DMS53 treated with DMSO at 0.1 percent for 48 hours (cell line): ENCODE measurements at regions not wholly inside any gene's neighbourhood (a gene's known extent, or its start where the extent isn't known, plus 50 kb on each side); places are given as distances from the start of the nearest gene placed in this dataset.

Source experiments
- DNase-seq: peaks from one replicate; lab custom pipeline; 2025; ENCODE audit not compliant: unreplicated experiment; lab: John Stamatoyannopoulos, UW

DNA sequence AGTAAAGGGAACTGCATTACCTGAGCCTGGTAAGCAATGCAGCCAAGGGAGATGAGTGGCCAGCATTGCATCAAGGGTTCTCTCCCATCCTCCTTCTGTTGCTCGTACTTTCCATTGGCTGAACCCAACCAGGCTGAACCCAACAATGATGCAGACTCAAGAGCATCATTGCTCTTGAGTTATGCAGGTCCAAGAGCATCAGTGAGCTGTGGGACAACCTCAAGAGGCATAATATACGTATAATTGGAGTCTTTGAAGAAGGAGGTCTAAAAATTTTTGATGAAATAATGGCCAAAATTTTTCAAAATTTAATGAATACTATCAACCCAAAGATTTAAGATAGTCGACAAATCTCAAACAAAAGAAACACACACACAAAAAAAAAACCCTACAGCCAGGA is 213.0 kb downstream of the RNF152 start:
- DNase-seq, result no peak

GRCh38 chr18:61677435-61677970 is 215.3 kb downstream of the RNF152 start:
- no peak for DNase-seq

DNA sequence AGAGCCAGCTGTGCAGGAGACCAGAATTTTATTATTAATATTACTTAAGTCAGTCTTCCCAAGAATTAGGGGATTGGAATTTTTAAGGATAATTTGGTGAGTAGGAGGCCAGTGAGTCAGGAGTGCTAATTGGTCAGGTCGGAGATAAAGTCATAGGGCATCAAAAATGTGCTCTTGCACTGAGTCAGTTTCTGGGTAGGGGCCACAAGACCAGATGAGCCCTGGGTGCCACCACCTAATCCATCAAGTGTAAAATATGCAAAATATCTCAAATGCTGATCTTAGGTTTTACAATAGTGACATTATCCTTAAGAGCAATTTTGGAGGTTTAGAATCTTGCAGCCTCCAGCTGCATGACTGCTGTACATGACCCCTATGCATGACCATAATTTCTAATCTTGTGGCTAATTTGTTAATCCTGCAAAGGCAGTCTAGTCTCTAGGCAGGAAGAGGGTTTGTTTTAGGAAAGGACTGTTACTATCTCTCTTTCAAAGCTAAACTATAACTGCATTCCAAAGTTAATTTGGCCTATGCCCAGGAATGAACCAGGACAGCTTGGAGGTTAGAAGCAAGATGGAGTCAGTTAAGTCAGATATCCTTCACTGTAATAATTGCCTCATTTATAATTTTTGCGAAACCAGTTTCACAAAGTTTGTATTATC is 215.9 kb downstream of the RNF152 start:
- no peak for DNase-seq

- no peak for DNase-seq
Measured at GRCh38 chr18:61669320-61669719, 223.5 kb downstream of the RNF152 start.

DNA sequence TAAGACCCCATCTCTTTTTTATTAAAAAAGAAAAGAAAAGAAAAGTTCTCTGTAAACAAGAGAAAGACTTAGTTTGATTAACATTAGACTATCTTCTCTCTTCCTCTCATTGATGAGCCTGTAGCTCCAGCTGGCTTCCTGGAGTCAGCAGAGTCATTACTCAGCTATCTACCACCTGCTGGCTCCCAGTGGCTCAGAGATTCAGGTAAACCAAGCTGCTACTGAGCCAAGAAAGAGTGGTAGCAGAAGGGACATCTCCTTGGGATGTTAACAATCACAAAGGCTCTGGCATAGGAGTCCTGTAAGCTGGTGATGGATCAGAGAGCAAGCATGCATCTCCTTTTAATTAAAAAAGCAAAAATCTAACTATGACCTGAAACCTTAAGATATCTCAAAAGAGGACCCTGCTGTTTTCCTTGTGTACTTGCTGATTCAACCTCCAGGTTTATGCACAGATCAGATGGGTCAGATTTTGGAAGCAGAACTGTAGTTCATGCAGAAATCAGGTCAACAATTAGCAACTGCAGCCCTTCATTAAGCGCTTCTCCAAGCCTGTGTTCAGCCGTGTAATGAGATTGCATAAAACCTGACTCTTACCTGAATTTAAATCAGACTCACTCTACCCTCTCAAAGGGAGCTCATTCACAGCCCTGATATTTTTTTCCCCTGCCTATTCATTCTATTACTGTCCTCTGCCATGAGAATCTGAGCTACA is 225.8 kb downstream of the RNF152 start:
- no peak for DNase-seq

GRCh38 chr18:61664419-61665084 is 228.3 kb downstream of the RNF152 start:
- DNase-seq, result no peak

- no peak for DNase-seq
Measured at GRCh38 chr18:61662726-61663125, 230.1 kb downstream of the RNF152 start.

DNA sequence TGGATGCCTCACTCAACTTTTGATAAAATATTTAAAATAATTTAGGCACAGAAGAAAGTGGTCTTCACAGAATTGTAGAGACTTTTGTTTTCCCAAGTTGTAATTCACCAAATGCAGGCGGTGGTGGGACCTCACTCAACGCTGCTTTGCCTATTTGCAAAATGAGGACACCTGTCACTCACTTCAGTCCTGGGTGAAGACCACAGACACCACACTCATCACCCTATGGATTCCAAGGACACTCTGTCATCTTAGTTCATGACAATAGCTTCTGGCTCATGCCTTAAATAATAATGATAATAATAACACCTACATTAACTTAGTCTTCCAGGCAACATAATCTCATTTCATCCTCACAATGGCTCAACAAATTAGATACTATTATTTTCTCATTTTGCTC is 234.4 kb downstream of the RNF152 start:
- DNase-seq, result no peak

DNA sequence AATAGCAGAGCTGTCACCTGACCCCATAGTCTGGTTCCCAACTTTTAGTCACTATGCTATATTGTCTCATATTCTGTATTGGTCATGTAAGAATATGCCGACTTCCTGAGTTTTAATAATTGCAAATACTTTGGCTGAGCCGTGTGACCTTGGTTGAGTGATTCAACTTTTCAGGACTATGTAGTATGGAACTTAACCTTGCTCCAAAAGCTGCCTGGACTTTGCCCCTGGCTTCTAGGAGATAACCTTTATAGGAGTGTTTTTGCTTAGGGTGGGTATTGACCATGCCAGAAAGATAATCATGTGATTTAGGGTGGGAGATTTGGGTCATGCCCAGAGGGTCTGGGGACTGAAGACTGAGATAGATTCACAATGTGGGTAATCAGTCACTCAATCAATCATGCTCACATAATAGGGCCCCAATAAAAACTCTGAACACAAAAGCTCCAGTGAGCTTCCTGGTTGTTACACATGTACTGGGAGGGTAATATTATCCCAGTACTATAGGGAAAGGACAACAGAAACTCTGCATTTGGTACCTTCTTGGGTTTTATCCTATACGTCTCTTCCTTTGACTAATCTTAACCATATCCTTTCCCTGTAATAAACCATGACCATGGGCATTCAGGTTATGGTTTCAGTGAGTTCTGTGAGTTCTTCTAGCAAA is 235.6 kb downstream of the RNF152 start:
- no peak for DNase-seq

DNA sequence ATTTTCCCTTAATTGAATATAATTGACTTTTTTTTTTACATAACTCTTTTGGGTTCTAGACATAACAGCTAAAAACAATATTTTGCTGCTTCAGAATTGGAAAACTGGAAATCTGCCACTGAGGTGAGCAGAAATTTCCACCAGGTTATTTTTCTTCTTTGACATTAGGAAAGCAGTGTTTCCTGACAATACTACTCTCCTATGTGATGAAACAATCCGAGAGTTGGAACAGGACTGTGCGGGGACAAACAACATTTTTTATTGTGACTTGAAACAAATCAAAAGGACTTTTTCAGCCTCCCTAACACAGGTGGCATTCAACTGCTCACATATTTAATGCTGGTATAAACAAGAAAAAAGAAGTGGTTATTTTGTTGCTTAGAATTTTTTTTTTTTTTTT is 237.2 kb downstream of the RNF152 start:
- DNase-seq, result no peak

- DNase-seq, result no peak
Measured at GRCh38 chr18:61653823-61654551, 238.8 kb downstream of the RNF152 start.

- DNase-seq, result no peak
Measured at GRCh38 chr18:61651880-61652268, 240.9 kb downstream of the RNF152 start.

- no peak for DNase-seq
Measured at GRCh38 chr18:61651145-61651879, 241.5 kb downstream of the RNF152 start.

- DNase-seq, result no peak
Measured at GRCh38 chr18:61643884-61644647, 248.7 kb downstream of the RNF152 start.

DNA sequence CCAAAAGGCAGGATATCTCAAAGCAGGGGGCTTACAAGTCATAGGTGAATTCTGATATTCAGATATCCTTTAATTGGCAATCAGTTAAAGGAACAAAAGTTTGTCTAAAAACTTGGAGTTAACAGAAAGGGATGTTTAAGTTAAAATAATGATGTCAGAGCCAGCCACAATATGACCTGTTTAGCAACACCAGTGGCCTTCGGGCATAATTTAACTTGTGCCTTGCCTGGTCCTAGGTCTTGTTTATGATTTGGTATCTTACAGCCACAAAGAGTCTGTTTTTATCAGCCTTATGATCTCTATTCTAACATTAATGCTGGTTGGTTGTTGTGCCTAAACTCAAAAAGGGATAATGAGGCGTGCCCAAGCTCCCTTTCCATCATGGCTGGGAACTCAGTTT is 252.9 kb downstream of the RNF152 start:
- DNase-seq, result no peak

DNA sequence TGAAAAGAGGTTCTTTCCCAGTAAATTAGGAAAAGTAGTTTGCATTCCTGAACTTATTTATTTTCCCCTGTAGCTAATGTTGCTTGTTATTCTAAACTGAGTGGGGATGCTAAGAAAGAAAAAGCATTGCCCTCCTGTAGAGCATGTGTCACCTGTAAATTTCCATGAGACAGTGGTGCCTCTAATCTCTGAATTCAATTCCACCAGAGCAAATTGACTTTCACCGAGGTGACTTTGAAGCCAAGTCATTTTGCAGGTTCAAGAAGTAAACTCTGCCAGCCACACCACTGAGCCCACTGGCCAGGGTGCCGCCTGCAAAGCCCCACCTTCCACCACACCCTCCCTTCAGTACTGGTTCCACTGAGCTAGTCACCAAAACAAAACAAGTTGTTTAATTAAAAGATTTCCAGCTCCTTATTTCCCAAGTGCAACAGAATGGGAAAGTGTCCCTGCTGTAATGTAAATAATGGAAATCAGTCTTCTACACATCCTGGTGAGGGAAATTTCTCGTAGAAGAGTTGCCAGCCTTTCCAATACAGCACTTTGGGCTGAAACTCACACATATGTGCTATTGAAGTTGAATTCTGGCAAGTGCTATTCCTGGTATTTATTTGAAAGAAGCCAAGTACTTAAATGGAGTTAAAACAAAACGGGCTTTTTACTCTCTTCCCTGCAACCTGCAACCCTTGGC is 254.8 kb downstream of the RNF152 start:
- DNase-seq, result no peak

DNA sequence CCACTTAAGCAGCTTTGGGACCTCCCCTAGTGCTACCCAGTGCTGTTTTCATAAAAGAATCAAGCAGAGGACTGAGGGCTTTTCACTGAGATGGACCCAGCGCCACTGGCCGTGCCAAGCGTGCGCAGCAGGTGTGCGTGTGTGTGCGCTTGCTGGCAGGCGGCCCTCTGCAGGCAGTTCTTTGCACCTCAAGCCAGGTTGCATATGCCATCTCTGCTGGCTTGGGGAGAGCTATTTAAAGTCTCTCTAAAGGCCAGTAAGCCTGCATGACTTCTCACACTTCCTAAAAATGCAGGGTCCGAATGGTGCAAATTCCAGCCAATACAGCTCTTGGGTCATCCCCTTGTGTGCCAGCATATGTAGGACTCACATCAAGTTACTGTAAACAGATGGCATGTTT is 255.5 kb downstream of the RNF152 start:
- DNase-seq, result no peak

DNA sequence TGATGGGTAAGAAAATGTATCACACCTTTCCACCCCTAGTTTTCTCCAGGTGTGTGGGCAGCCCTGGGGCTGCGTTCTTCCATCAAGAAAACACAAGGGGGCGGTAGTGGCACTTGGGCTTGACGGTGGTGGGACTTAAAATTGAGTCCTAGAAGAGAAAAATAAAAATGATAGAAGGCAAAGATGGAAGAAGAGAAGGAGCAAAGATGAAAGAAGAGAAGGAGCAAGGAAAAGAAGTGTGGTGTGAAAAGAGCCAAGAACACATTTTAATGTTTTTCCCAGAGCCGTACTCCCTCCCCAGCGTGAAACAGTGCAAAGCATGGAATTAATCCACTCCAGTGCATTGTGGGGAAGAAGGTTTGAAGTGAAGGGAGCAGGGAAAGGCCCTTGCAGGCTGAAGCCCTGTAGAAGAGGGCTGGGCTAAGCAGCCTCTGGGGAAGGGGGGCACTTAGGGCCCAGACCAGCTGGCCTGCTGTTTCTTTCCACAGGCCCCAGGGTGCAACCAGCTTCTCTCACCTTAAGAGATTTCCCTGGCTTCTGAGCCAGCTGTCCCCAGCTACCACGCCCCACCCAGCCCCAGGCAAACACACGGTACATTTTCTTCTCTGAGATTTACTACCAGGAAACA is 256.8 kb downstream of the RNF152 start:
- DNase-seq, result peak; percentile 81
